Mucosa of descending colon (tissue), 3 donors: ENCODE measurements at regions not wholly inside any gene's neighbourhood (a gene's known extent, or its start where the extent isn't known, plus 50 kb on each side); places are given as distances from the start of the nearest gene placed in this dataset.

Source experiments
- ATAC-seq: fragments of 200-7000 bp; cut with Tn5 transposase; one replicate; pipeline ENCODE4 v1.9.1; 2020; ENCODE audit warnings: mild to moderate bottlenecking, moderate library complexity
- DNase-seq, 3 donors: peaks; one replicate each; pipeline ENCODE4 v3.0.0-alpha.2; 2020
- H3K36me3 ChIP-seq: fragments of 200-600 bp; one replicate; pipeline ENCODE4 v1.8.0; 2021; ENCODE audit warnings: low read depth, mild to moderate bottlenecking
- H3K4me1 ChIP-seq: fragments of 200-600 bp; one replicate; pipeline ENCODE4 v1.8.0; 2021; ENCODE audit warnings: low read depth, mild to moderate bottlenecking
- H3K4me3 ChIP-seq: fragments of 200-600 bp; one replicate; pipeline ENCODE4 v1.8.0; 2021; ENCODE audit warnings: mild to moderate bottlenecking
- H3K9me3 ChIP-seq: fragments of 200-600 bp; one replicate; pipeline ENCODE4 v1.8.0; 2021; ENCODE audit warnings: mild to moderate bottlenecking
- intact Hi-C, 2 donors: fragments of 100-400 bp; cut with DNase I in 1 of 2; cut with micrococcal nuclease in 1 of 2; formaldehyde crosslinking; loops; one replicate each; pipeline versions ENCODE4 v1.11.0 to v1.11.1; 2022; cut with DNase I, micrococcal nuclease
- TF ChIP-seq, protein P1 (sequence below): fragments of 200-600 bp; IDR thresholded peaks from one replicate; pipeline ENCODE4 v1.8.0; 2022; ENCODE audit warnings: antibody characterized with exemption, mild to moderate bottlenecking
- donor health status: DM: no; HTN: no; CAD: no; lungs with moderate emphysema.
- donor health status: DM: no; HTN: no; CAD: no.
- donor health status: DM: no; HTN: yes; CAD: no.

DNA sequence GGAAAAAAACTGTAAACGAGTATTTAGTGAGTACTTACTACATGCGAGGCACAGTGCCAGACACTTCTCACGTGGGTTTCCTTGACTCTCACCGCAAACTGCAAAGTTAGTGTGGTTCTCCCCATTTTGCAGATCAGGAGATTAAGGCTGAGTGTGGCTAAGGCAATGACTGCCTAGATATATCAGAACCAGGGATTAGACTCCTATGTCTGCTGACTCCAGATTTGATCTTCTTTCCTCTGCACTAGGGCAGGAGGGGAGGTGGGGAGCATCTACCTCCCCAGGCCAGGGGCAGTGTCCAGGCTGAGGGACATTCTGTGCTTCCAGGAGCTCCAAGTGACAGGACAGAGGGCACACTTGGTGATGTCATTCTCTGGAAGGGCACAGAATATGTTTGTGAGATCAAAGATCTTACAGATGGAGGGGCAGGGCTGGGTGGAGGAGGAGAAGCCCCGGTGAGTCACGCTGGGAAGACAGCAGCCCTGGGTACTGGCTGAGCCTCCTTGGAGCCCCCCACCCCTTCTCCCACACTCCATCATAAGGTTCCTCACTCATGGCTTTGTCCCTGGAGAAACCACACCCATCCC, 92.4 kb downstream of the RHOB start:
- DNase-seq = no peak
- Histone ChIP-seq H3K4me3 (no peak overlapping the region), H3K4me1 (no peaks in the 10 kb centered on the region), H3K36me3 (no peaks in the 10 kb centered on the region), H3K9me3 (no peaks in the 10 kb centered on the region)
- peak; percentile 29 for ATAC-seq
- TF ChIP-seq, protein P1, sequence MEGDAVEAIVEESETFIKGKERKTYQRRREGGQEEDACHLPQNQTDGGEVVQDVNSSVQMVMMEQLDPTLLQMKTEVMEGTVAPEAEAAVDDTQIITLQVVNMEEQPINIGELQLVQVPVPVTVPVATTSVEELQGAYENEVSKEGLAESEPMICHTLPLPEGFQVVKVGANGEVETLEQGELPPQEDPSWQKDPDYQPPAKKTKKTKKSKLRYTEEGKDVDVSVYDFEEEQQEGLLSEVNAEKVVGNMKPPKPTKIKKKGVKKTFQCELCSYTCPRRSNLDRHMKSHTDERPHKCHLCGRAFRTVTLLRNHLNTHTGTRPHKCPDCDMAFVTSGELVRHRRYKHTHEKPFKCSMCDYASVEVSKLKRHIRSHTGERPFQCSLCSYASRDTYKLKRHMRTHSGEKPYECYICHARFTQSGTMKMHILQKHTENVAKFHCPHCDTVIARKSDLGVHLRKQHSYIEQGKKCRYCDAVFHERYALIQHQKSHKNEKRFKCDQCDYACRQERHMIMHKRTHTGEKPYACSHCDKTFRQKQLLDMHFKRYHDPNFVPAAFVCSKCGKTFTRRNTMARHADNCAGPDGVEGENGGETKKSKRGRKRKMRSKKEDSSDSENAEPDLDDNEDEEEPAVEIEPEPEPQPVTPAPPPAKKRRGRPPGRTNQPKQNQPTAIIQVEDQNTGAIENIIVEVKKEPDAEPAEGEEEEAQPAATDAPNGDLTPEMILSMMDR = no peak
- intact Hi-C loops = no loop called here

DNA sequence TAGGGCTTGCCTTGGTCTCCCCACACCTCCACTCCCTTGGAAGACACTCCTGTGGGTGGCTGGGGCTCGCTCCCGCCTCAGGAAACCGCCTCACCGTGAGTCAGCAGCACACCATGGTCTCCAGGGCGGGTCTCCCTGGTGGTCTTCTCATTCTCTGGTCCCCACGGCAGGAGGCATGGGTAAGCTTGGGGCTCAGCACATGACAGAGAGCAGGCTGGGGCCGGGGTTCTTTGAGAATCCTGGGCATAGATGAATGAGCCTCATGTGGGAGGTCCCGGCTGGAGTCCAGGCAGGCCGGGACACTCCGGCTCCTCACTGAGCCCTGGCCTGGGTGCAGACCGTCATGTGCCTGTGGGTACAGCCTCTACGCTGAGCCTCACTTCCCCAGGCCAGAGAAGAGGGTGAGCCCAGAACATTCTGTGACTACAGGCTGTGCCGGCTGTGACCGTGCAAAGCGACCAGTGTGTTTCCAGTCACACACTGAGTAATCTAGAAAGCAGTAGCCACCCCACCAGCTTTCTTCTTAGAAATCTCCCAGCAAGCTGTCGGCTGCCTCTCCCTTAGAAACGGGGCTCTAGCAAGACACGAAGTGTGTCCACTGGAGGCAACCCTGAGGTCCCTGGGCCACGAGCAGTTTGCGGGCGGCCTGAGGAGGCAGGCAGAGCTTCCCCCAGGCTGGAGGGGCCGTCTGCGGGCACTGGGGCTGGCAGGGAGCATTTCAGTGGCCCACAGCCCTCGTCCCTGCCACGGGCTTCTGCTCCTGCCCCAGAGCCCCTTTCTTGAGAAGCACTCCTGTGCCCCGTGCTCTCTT, 93.1 kb downstream of the RHOB start:
- TF ChIP-seq, protein P1 = no peak
- ATAC-seq = no peak
- intact Hi-C loops = no loop called here
- Histone ChIP-seq H3K4me3 (no peak overlapping the region), H3K9me3 (no peaks in the 10 kb centered on the region), H3K4me1 (no peaks in the 10 kb centered on the region), H3K36me3 (no peaks in the 10 kb centered on the region)
- DNase-seq = peak in 1 of 3 donors; percentile 43

DNA sequence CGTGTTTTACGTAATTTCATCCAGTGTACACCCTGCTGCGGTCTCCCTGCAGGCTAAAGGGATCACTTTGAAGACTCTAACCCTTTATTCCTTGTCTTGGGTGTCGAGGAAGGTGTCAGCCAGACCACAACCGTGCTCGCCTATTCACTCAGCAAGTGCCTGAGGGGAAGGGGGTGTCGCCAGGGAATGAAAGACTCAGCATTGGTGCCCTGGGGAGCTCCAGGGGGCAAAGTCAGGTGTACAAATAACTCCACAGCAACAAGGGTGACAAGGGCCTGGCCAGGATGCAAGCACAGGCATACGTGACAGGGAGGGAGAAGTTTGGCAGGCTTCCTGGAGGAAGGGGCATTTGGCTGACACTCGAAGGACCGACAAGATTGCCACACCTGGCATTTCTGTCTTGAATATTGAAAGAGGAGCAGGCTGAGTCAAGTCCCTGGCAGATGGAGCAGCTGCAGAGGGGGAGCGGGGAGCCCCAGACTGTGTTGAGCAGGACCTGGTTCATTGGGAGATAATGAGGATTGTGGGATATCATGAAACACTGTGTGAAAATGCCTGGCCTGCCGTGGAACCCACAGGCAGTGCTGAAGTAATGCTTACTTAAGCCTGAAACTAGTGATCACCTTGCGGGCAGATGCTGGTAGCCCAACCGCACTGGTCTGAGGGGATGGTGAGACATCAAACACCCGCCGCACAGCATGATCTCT, 93.9 kb downstream of the RHOB start:
- DNase-seq (peak in 1 of 3 donors; percentile 17), ATAC-seq (no peak)
- TF ChIP-seq, protein P1 = no peak
- no peaks in the 10 kb centered on the region for H3K9me3 ChIP-seq
- H3K4me3 ChIP-seq = no peak overlapping the region
- no peaks in the 10 kb centered on the region for H3K36me3 ChIP-seq
- intact Hi-C loops = no loop called here
- no peaks in the 10 kb centered on the region for H3K4me1 ChIP-seq

DNA sequence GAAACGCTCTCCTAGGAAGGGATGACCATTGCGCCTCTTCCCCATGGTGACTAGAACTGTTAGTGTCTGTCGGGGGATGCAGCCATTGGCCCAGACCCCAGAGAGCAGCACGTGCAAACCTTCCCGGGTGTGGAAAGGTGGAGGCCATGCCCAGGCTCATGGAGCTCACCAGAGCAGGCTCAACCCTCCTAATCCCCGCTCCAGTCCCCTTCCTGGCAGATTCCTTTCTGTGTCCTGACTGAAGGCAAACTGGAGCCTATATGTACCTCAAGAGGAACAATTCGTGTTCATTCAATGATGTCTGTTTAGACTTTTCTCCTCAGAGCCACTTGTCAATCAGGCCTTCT, 94.4 kb downstream of the RHOB start:
- H3K4me1 ChIP-seq = no peaks in the 10 kb centered on the region
- no peaks in the 10 kb centered on the region for H3K36me3 ChIP-seq
- H3K4me3 ChIP-seq = no peak overlapping the region
- no peaks in the 10 kb centered on the region for H3K9me3 ChIP-seq
- DNase-seq (peak in 1 of 3 donors; percentile 22), ATAC-seq (no peak)
- intact Hi-C loops = no loop called here
- TF ChIP-seq, protein P1 = no peak

DNA sequence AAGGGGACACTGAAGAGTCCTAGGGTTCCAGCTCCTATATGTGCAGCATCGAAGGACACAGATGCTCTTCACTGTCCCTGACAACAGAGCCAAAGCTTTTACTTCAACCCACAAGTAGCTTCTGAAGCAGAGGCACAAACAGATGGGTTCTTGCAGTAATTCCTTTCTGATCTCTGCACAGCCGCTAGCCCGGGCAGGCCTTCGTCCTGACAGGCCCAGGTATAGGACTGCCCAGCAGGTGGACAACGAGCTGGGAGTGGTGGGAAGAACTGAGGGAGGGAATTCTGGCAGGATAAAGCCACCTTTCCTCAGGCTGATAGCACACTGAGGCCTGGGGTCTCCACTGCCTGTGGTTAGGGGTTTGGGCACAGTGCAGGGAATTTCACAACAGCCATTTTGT, 94.8 kb downstream of the RHOB start:
- peak in 1 of 3 donors; percentile 17 for DNase-seq
- Histone ChIP-seq H3K36me3 (no peaks in the 10 kb centered on the region), H3K4me1 (no peaks in the 10 kb centered on the region), H3K4me3 (no peak overlapping the region), H3K9me3 (no peaks in the 10 kb centered on the region)
- ATAC-seq = no peak
- intact Hi-C loops = no loop called here
- TF ChIP-seq, protein P1 = no peak
